ENCODE measurements at regions not wholly inside any gene's neighbourhood (a gene's known extent, or its start where the extent isn't known, plus 50 kb on each side); places are given as distances from the start of the nearest gene placed in this dataset.
"Not testable (repeated sequence)": the region's sequence is repeated elsewhere in the genome, so short reads cannot be mapped to it uniquely, and the experiment has no call there.

- TF ChIP-seq POLR2A (IDR thresholded peaks at IDR 0.05) = no peak
- TF ChIP-seq, protein P1, sequence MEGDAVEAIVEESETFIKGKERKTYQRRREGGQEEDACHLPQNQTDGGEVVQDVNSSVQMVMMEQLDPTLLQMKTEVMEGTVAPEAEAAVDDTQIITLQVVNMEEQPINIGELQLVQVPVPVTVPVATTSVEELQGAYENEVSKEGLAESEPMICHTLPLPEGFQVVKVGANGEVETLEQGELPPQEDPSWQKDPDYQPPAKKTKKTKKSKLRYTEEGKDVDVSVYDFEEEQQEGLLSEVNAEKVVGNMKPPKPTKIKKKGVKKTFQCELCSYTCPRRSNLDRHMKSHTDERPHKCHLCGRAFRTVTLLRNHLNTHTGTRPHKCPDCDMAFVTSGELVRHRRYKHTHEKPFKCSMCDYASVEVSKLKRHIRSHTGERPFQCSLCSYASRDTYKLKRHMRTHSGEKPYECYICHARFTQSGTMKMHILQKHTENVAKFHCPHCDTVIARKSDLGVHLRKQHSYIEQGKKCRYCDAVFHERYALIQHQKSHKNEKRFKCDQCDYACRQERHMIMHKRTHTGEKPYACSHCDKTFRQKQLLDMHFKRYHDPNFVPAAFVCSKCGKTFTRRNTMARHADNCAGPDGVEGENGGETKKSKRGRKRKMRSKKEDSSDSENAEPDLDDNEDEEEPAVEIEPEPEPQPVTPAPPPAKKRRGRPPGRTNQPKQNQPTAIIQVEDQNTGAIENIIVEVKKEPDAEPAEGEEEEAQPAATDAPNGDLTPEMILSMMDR (IDR thresholded peaks at IDR 0.05) = no peak
- no peaks in the 10 kb centered on the region for H3K4me1 ChIP-seq
- H3K4me3 ChIP-seq = no peak overlapping the region
- 11 to 12% methylated on average over 5 to 6 of the region's 7 CpGs for WGBS, 2 donors
- H3K36me3 ChIP-seq = no peaks in the 10 kb centered on the region
- no peak overlapping the region for H3K27ac ChIP-seq
- no peaks in the 10 kb centered on the region for H3K27me3 ChIP-seq
- no peak for DNase-seq
- H3K9me3 ChIP-seq = no peaks in the 10 kb centered on the region
- intact Hi-C loops (cut with DNase I) = no loop called here
Measured at GRCh38 chr13:65926750-65927171, 1303.4 kb downstream of the PCDH9 start.

GRCh38 chr13:65922846-65923245 is 1307.3 kb downstream of the PCDH9 start:
- H3K27me3 ChIP-seq; H3K36me3 ChIP-seq; DNase-seq; H3K4me1 ChIP-seq; H3K9me3 ChIP-seq; intact Hi-C loops (cut with DNase I); H3K4me3 ChIP-seq; H3K27ac ChIP-seq: not testable (repeated sequence)
- WGBS, 2 donors = 87 to 89% methylated on average over 4 of the region's 4 CpGs

GRCh38 chr13:65921933-65922332 is 1308.2 kb downstream of the PCDH9 start:
- no peaks in the 10 kb centered on the region for H3K9me3 ChIP-seq
- no peak for TF ChIP-seq POLR2A (IDR thresholded peaks at IDR 0.05)
- H3K4me1 ChIP-seq = no peaks in the 10 kb centered on the region
- H3K36me3 ChIP-seq = no peaks in the 10 kb centered on the region
- H3K27me3 ChIP-seq = no peaks in the 10 kb centered on the region
- no peak overlapping the region for H3K4me3 ChIP-seq
- no peak for DNase-seq
- 79 to 81% methylated on average over 2 of the region's 2 CpGs for WGBS, 2 donors
- no peak overlapping the region for H3K27ac ChIP-seq
- intact Hi-C loops (cut with DNase I) = no loop called here

GRCh38 chr13:65917731-65918130 is 1312.4 kb downstream of the PCDH9 start:
- H3K27me3 ChIP-seq = no peaks in the 10 kb centered on the region
- H3K4me3 ChIP-seq = no peak overlapping the region
- H3K27ac ChIP-seq = no peak overlapping the region
- no peaks in the 10 kb centered on the region for H3K4me1 ChIP-seq
- no peaks in the 10 kb centered on the region for H3K36me3 ChIP-seq
- intact Hi-C loops (cut with DNase I) = no loop called here
- WGBS, 2 donors = 70 to 73% methylated on average over 3 of the region's 3 CpGs
- H3K9me3 ChIP-seq = no peaks in the 10 kb centered on the region
- DNase-seq = no peak
- TF ChIP-seq POLR2A (IDR thresholded peaks at IDR 0.05) = no peak
- TF ChIP-seq, protein P1 (IDR thresholded peaks at IDR 0.05) = no peak

- TF ChIP-seq POLR2A (IDR thresholded peaks at IDR 0.05) = no peak
- TF ChIP-seq, protein P1 (IDR thresholded peaks at IDR 0.05) = no peak
- DNase-seq = no peak
- H3K36me3 ChIP-seq = no peaks in the 10 kb centered on the region
- 81 to 86% methylated on average over 1 of the region's 1 CpG for WGBS, 2 donors
- no peak overlapping the region for H3K27ac ChIP-seq
- no peaks in the 10 kb centered on the region for H3K4me1 ChIP-seq
- no peaks in the 10 kb centered on the region for H3K27me3 ChIP-seq
- no peak overlapping the region for H3K4me3 ChIP-seq
- intact Hi-C loops (cut with DNase I) = no loop called here
- no peaks in the 10 kb centered on the region for H3K9me3 ChIP-seq
Measured at GRCh38 chr13:65915195-65915594, 1314.9 kb downstream of the PCDH9 start.

DNA sequence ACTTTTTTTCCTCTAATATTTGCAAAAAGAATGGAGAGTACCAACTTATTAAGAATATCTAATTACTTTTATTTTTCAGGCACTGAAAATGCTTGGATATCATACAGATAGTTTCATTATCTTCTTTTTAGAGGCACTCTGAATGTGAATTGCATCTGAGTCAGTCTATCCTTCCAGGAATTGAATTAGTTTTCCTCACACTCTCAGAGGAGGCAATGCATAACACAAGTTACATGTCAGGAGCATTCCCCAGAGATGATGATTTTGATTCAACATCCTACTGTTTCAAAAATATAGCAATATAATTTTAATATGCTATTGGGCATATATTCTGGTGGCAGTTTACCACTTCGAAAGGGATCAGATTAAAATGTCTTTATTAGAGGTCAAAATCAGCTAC is 1315.4 kb downstream of the PCDH9 start:
- 68 to 76% methylated on average over 1 of the region's 1 CpG for WGBS, 2 donors

More for the DNA sequence above, 1315.4 kb downstream of the PCDH9 start:
- H3K4me3 ChIP-seq = no peak overlapping the region
- no peak for DNase-seq
- no peaks in the 10 kb centered on the region for H3K4me1 ChIP-seq
- intact Hi-C loops (cut with DNase I) = no loop called here
- no peaks in the 10 kb centered on the region for H3K27me3 ChIP-seq
- H3K36me3 ChIP-seq = no peaks in the 10 kb centered on the region
- no peak overlapping the region for H3K27ac ChIP-seq
- peaks cover 0 to 2% (median 0%) of the 10 kb centered on the region in 3 donors for H3K9me3 ChIP-seq
- TF ChIP-seq, protein P1 (IDR thresholded peaks at IDR 0.05) = no peak
- no peak for TF ChIP-seq POLR2A (IDR thresholded peaks at IDR 0.05)
